H1 (cell line): ENCODE measurements at regions not wholly inside any gene's neighbourhood (a gene's known extent, or its start where the extent isn't known, plus 50 kb on each side); places are given as distances from the start of the nearest gene placed in this dataset.

Experiments
- CTCF ChIA-PET: fragments of 300-600 bp; sonication (Branson Sonifier 250); formaldehyde crosslinking; loops from one replicate; lab custom pipeline; 2021; ENCODE audit not compliant: partially characterized antibody; lab: Charles Lee
- POLR2A ChIA-PET: fragments of 300-600 bp; sonication (Branson Sonifier 250); formaldehyde crosslinking; loops from one replicate; lab custom pipeline; 2021; ENCODE audit warnings: inconsistent platforms; ENCODE audit not compliant: partially characterized antibody; lab: Charles Lee
- DNase-seq, 2 experiments: peaks; one replicate each; pipeline versions ENCODE4 v3.0.0 to v3.0.0-alpha.2; 2010 to 2022; ENCODE audit warnings: low spot score in 2 of 2, low read depth in 1 of 2, mixed read lengths in 1 of 2
- FAIRE-seq: peaks from 2 replicates; lab custom pipeline; 2011; peaks lifted over from hg19 to GRCh38; lab: Jason Lieb, UNC
- H2AFZ ChIP-seq: 2 replicates; pipeline ENCODE4 v1.8.1; 2012; ENCODE audit warnings: low read length, inconsistent platforms
- H2AK5ac ChIP-seq: 2 replicates; pipeline ENCODE4 v1.6.1; 2013; ENCODE audit warnings: low read depth, low read length
- H2BK120ac ChIP-seq: replicated peaks from 2 replicates; pipeline ENCODE3; 2013; ENCODE audit warnings: low read depth, low read length, inconsistent platforms
- H2BK12ac ChIP-seq: 2 replicates; pipeline ENCODE4 v1.6.1; 2013; ENCODE audit warnings: low read depth, low read length
- H2BK15ac ChIP-seq: 2 replicates; pipeline ENCODE4 v1.6.1; 2013; ENCODE audit warnings: low read length
- H2BK20ac ChIP-seq: 2 replicates; pipeline ENCODE4 v1.6.1; 2013; ENCODE audit warnings: low read length
- H2BK5ac ChIP-seq: 2 replicates; pipeline ENCODE4 v1.6.1; 2013; ENCODE audit warnings: low read depth, low read length
- H3K14ac ChIP-seq: 2 replicates; pipeline ENCODE4 v1.6.1; 2013; ENCODE audit warnings: inconsistent platforms; ENCODE audit not compliant: insufficient read length
- H3K18ac ChIP-seq: 2 replicates; pipeline ENCODE4 v1.6.1; 2013; ENCODE audit warnings: low read length; ENCODE audit errors: extremely low read depth
- H3K23ac ChIP-seq: 2 replicates; pipeline ENCODE4 v1.6.1; 2013; ENCODE audit warnings: inconsistent platforms; ENCODE audit not compliant: insufficient read length
- H3K23me2 ChIP-seq: 2 replicates; pipeline ENCODE4 v1.6.1; 2013; ENCODE audit warnings: low read depth, low read length
- H3K27ac ChIP-seq: 2 replicates; pipeline ENCODE4 v1.6.1; 2011; ENCODE audit warnings: low read depth, low read length, inconsistent platforms
- H3K27me3 ChIP-seq, 4 experiments: replicated peaks in 1 of 4; 1 replicate in 1 of 4; 2 replicates in 3 of 4; pipeline versions ENCODE4 v1.6.1 to v1.8.1; 2011 to 2013; ENCODE audit warnings: low read length in 3 of 4, mild to moderate bottlenecking in 3 of 4, inconsistent platforms in 2 of 4, mixed read lengths in 2 of 4, moderate library complexity in 1 of 4; ENCODE audit not compliant: control insufficient read depth in 3 of 4, insufficient read depth in 3 of 4; ENCODE audit errors: extremely low read depth in 1 of 4
- H3K36me3 ChIP-seq, 4 experiments: 2 replicates each; pipeline versions ENCODE4 v1.6.1 to v1.8.1; 2011 to 2013; ENCODE audit warnings: mild to moderate bottlenecking in 4 of 4, low read length in 3 of 4, moderate library complexity in 2 of 4, control low read depth in 1 of 4, inconsistent platforms in 1 of 4; ENCODE audit not compliant: insufficient read depth in 4 of 4, control insufficient read depth in 2 of 4
- H3K4ac ChIP-seq: replicated peaks from 2 replicates; pipeline ENCODE3; 2013; ENCODE audit warnings: low read length, low read depth, mixed read lengths, inconsistent platforms; ENCODE audit not compliant: insufficient read length
- H3K4me1 ChIP-seq, 4 experiments: replicated peaks in 1 of 4; 1 replicate in 1 of 4; 2 replicates in 3 of 4; pipeline versions ENCODE4 v1.6.1 to v1.8.1; 2011 to 2013; ENCODE audit warnings: low read length in 3 of 4, inconsistent platforms in 2 of 4, mixed read lengths in 1 of 4; ENCODE audit not compliant: insufficient read depth in 4 of 4, control insufficient read depth in 3 of 4
- H3K4me2 ChIP-seq, 2 experiments: 2 replicates each; pipeline versions ENCODE4 v1.6.1 to v1.8.1; 2011 to 2013; ENCODE audit warnings: low read depth in 2 of 2, low read length in 2 of 2, control low read depth in 1 of 2, inconsistent platforms in 1 of 2, mild to moderate bottlenecking in 1 of 2; ENCODE audit not compliant: insufficient read depth in 1 of 2
- H3K4me3 ChIP-seq, 4 experiments: fragments of 200-600, 300-600 bp in 1 of 4; sonication (generic), shearing (Covaris generic), sonication (Bioruptor Twin) in 1 of 4; 2 replicates each; pipeline versions ENCODE4 v1.5.1 to v1.8.1; 2011 to 2016; ENCODE audit warnings: low read length in 4 of 4, low read depth in 3 of 4, control low read depth in 2 of 4, inconsistent platforms in 2 of 4, mild to moderate bottlenecking in 2 of 4, mixed read lengths in 1 of 4, moderate library complexity in 1 of 4; ENCODE audit not compliant: insufficient read depth in 2 of 4; ENCODE audit errors: extremely low read depth in 1 of 4
- H3K56ac ChIP-seq: replicated peaks from 2 replicates; pipeline ENCODE3; 2013; ENCODE audit warnings: low read depth, mild to moderate bottlenecking, mixed read lengths, low read length, inconsistent platforms; ENCODE audit not compliant: insufficient read length
- H3K79me1 ChIP-seq: 2 replicates; pipeline ENCODE4 v1.6.1; 2013; ENCODE audit warnings: low read depth, low read length, control low read depth
- H3K79me2 ChIP-seq, 2 experiments: 2 replicates each; pipeline versions ENCODE4 v1.6.1 to v1.8.1; 2012 to 2013; ENCODE audit warnings: low read length in 2 of 2, mild to moderate bottlenecking in 2 of 2, inconsistent platforms in 1 of 2; ENCODE audit not compliant: insufficient read depth in 2 of 2, control insufficient read depth in 1 of 2
- H3K9ac ChIP-seq, 4 experiments: replicated peaks in 1 of 4; 1 replicate in 1 of 4; 2 replicates in 3 of 4; pipeline versions ENCODE4 v1.6.1 to v1.8.1; 2011 to 2013; ENCODE audit warnings: low read depth in 3 of 4, low read length in 3 of 4, control low read depth in 2 of 4, mild to moderate bottlenecking in 2 of 4, moderate library complexity in 2 of 4, inconsistent platforms in 1 of 4; ENCODE audit errors: extremely low read depth in 1 of 4
- H3K9me3 ChIP-seq, 2 experiments: 2 replicates each; pipeline versions ENCODE4 v1.6.1 to v1.8.1; 2012 to 2013; ENCODE audit warnings: mild to moderate bottlenecking in 2 of 2, moderate library complexity in 2 of 2, control low read depth in 1 of 2, inconsistent platforms in 1 of 2, low read depth in 1 of 2, low read length in 1 of 2, mixed read lengths in 1 of 2; ENCODE audit not compliant: insufficient read depth in 2 of 2
- H4K20me1 ChIP-seq, 2 experiments: replicated peaks in 1 of 2; 2 replicates each; pipeline versions ENCODE3 to v1.8.1; 2011 to 2013; ENCODE audit warnings: inconsistent platforms in 2 of 2, low read length in 2 of 2, mild to moderate bottlenecking in 1 of 2; ENCODE audit not compliant: insufficient read depth in 2 of 2, control insufficient read depth in 1 of 2
- H4K5ac ChIP-seq: 2 replicates; pipeline ENCODE4 v1.6.1; 2013; ENCODE audit warnings: low read length, low read depth, mixed read lengths, inconsistent platforms; ENCODE audit not compliant: insufficient read length
- H4K8ac ChIP-seq: 2 replicates; pipeline ENCODE4 v1.8.0; 2013; ENCODE audit warnings: mild to moderate bottlenecking, moderate library complexity, low read length, inconsistent platforms; ENCODE audit not compliant: insufficient read depth; ENCODE audit errors: extremely low read depth
- H4K91ac ChIP-seq: replicated peaks from 2 replicates; pipeline ENCODE3; 2013; ENCODE audit warnings: low read length, mixed read lengths, inconsistent platforms; ENCODE audit not compliant: insufficient read length
- EGR1 ChIP-seq: IDR thresholded peaks from 2 replicates; pipeline ENCODE4 v1.6.1; 2011; ENCODE audit warnings: low read depth, low read length, borderline replicate concordance
- FOSL1 ChIP-seq: IDR thresholded peaks from 2 replicates; pipeline ENCODE4 v1.6.1; 2011; ENCODE audit warnings: mild to moderate bottlenecking, low read depth, low read length, moderate library complexity; ENCODE audit not compliant: insufficient read depth
- MAFK ChIP-seq: IDR thresholded peaks from 2 replicates; pipeline ENCODE4 v1.6.1; 2012; ENCODE audit warnings: low read depth, mild to moderate bottlenecking, improper control_type of control experiment, low read length
- RXRA ChIP-seq: IDR thresholded peaks from 2 replicates; pipeline ENCODE4 v1.6.1; 2011; ENCODE audit warnings: low read depth, mild to moderate bottlenecking, low read length, moderate library complexity; ENCODE audit not compliant: insufficient read depth
- SIX5 ChIP-seq: IDR thresholded peaks from 2 replicates; pipeline ENCODE4 v1.6.1; 2011; ENCODE audit warnings: mild to moderate bottlenecking, low read depth, low read length
- YY1 ChIP-seq: IDR thresholded peaks from 2 replicates; pipeline ENCODE4 v1.6.1; 2011; ENCODE audit warnings: low read depth, mild to moderate bottlenecking, low read length
- WGBS, 2 experiments: shearing (Covaris generic) in 1 of 2; methylation state at CpG; one replicate each; pipeline versions ENCODE4 v1.1.6 to v1.1.7; 2013 to 2015; ENCODE audit warnings: low lambda C conversion rate in 2 of 2, mixed read lengths in 2 of 2, inconsistent platforms in 1 of 2, low coverage in 1 of 2, missing lambda C conversion rate in 1 of 2; ENCODE audit not compliant: insufficient replicate concordance in 2 of 2, insufficient coverage in 1 of 2, insufficient read length in 1 of 2; ENCODE audit errors: extremely low coverage in 1 of 2, missing lambda C conversion rate in 1 of 2; 5-methylcytosine and 5-hydroxymethylcytosine counted together

- peaks cover 7% of the 10 kb centered on the region; the same call in 1 of the 2 replicates for H3K79me1 ChIP-seq
- H3K36me3 ChIP-seq = peaks cover 0 to 26% (median 11%) of the 10 kb centered on the region in 4 experiments; a peak in 3 of 8 replicates
- WGBS, 2 experiments = 94% methylated on average over 6 of the region's 6 CpGs; no CpG with 5 or more reads in 1 of the 2 experiments
- no peak overlapping the region for H3K4me2 ChIP-seq
- no peak overlapping the region for H2BK20ac ChIP-seq
- H3K9me3 ChIP-seq = peaks cover 2 to 3% of the 10 kb centered on the region in 2 experiments; a peak in 3 of 4 replicates
- H3K4ac ChIP-seq = no peak overlapping the region
- no peak overlapping the region for H4K91ac ChIP-seq
- CTCF ChIA-PET = interaction anchor here (1.1 to 1.4 kb wide), 2 partner anchors 10 to 213 kb away, joined by 4 to 5 read pairs; no protein-coding TSS in a partner anchor
- H3K27ac ChIP-seq = no peak overlapping the region
- no peak overlapping the region for H3K56ac ChIP-seq
- H3K23me2 ChIP-seq = no peaks in the 10 kb centered on the region; the same call in 1 of the 2 replicates
- peaks cover 0 to 16% (median 9%) of the 10 kb centered on the region in 4 experiments; a peak in 5 of 7 replicates for H3K4me1 ChIP-seq
- no peak overlapping the region for H2AFZ ChIP-seq
- H2BK12ac ChIP-seq = no peak overlapping the region
- TF ChIP-seq EGR1 (no peak), SIX5 (no peak), MAFK (no peak), FOSL1 (no peak), YY1 (no peak), RXRA (no peak)
- TF ChIP-seq, all 59 proteins: peak for 0
- Histone ChIP-seq H3K14ac (no peak overlapping the region), H3K9ac (no peak overlapping the region), H4K5ac (no peak overlapping the region), H4K8ac (no peak overlapping the region), H3K18ac (no peak overlapping the region), H3K23ac (no peak overlapping the region), H2AK5ac (no peak overlapping the region), H3K27me3 (no peaks in the 10 kb centered on the region), H2BK15ac (no peak overlapping the region), H4K20me1 (peaks cover 0 to 1% of the 10 kb centered on the region in 2 experiments), H2BK120ac (no peak overlapping the region), H2BK5ac (no peak overlapping the region), H3K4me3 (no peak overlapping the region), H3K79me2 (peaks cover 4 to 88% of the 10 kb centered on the region in 2 experiments)
- DNase-seq (no peak), FAIRE-seq (no peak)
- POLR2A ChIA-PET = interaction anchor here (9.6 kb wide), 1 partner anchor 24 kb away, joined by 70 read pairs; no protein-coding TSS in a partner anchor
Measured at GRCh38 chr11:131278472-131278871, 91.9 kb upstream of the NTM start.
